Gastroesophageal sphincter (tissue), 3 donors: ENCODE measurements at regions not wholly inside any gene's neighbourhood (a gene's known extent, or its start where the extent isn't known, plus 50 kb on each side); places are given as distances from the start of the nearest gene placed in this dataset.

Source experiments
- POLR2AphosphoS5 ChIP-seq: sonication (generic); formaldehyde crosslinking; IDR thresholded peaks from one replicate; pipeline ENCODE4 v1.6.1; 2017; ENCODE audit warnings: antibody characterized with exemption
- TF ChIP-seq, protein P1 (sequence below), 4 experiments: fragments of 200-600 bp in 2 of 4; fragments of 450-650 bp in 2 of 4; sonication (generic) in 1 of 4; IDR thresholded peaks; one replicate each; pipeline ENCODE4 v1.5.1; 2017 to 2019; ENCODE audit warnings: antibody characterized with exemption in 4 of 4, mild to moderate bottlenecking in 2 of 4, moderate library complexity in 2 of 4

DNA sequence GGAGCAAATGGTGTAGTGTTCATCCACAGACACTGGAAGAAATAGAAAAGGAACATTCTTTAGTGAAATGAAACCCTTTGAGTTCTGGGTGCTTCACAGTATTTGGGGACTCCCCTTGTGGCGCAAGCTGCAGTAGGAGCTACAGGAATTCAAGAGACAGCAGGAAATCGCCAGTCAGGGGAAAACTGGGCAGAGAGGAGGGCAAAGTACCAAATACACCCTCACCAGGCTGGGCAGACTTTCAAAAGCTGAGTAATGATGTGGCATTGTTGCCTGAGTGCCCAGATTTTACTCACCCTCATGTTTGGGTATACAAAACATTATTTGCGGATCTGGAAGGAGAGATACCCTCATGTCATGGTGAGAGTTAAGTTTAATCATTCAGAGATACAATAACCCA lies 97.9 kb downstream of the SOD2 start:
- TF ChIP-seq, protein P1, sequence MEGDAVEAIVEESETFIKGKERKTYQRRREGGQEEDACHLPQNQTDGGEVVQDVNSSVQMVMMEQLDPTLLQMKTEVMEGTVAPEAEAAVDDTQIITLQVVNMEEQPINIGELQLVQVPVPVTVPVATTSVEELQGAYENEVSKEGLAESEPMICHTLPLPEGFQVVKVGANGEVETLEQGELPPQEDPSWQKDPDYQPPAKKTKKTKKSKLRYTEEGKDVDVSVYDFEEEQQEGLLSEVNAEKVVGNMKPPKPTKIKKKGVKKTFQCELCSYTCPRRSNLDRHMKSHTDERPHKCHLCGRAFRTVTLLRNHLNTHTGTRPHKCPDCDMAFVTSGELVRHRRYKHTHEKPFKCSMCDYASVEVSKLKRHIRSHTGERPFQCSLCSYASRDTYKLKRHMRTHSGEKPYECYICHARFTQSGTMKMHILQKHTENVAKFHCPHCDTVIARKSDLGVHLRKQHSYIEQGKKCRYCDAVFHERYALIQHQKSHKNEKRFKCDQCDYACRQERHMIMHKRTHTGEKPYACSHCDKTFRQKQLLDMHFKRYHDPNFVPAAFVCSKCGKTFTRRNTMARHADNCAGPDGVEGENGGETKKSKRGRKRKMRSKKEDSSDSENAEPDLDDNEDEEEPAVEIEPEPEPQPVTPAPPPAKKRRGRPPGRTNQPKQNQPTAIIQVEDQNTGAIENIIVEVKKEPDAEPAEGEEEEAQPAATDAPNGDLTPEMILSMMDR (IDR thresholded peaks at IDR 0.05), result no peak
- TF ChIP-seq POLR2AphosphoS5, result no peak
